ENCODE measurements at regions not wholly inside any gene's neighbourhood (a gene's known extent, or its start where the extent isn't known, plus 50 kb on each side); places are given as distances from the start of the nearest gene placed in this dataset.

DNA sequence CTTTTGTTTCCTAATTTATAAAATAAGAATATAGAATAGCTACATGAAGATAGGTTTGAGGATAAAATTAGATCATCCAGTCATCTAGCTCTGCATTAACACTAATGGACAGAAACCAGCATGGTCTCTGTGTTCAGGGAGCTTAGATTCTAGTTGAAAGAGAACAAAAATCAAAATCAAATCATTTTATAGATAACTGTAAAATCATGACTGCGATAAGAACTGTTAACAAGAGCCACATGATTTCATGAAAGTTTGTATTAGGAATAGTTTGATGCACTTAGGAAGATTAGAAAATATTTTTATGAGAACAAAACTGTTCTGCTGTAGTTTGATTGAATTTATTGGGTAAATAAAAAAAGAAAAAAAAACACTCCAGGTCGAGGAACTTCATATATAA is 1074.7 kb downstream of the MAT2B start:
- no peak for DNase-seq
- TF ChIP-seq, protein P1, sequence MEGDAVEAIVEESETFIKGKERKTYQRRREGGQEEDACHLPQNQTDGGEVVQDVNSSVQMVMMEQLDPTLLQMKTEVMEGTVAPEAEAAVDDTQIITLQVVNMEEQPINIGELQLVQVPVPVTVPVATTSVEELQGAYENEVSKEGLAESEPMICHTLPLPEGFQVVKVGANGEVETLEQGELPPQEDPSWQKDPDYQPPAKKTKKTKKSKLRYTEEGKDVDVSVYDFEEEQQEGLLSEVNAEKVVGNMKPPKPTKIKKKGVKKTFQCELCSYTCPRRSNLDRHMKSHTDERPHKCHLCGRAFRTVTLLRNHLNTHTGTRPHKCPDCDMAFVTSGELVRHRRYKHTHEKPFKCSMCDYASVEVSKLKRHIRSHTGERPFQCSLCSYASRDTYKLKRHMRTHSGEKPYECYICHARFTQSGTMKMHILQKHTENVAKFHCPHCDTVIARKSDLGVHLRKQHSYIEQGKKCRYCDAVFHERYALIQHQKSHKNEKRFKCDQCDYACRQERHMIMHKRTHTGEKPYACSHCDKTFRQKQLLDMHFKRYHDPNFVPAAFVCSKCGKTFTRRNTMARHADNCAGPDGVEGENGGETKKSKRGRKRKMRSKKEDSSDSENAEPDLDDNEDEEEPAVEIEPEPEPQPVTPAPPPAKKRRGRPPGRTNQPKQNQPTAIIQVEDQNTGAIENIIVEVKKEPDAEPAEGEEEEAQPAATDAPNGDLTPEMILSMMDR (IDR thresholded peaks at IDR 0.05) = no peak
- intact Hi-C loops (cut with DNase I; ENCODE audit: low total_unique reads) = no loop called here
- Histone ChIP-seq H3K4me3 (no peak overlapping the region), H3K9me3 (no peaks in the 10 kb centered on the region), H3K27me3 (no peaks in the 10 kb centered on the region), H3K4me1 (no peaks in the 10 kb centered on the region), H3K27ac (no peak overlapping the region), H3K36me3 (no peaks in the 10 kb centered on the region)

DNA sequence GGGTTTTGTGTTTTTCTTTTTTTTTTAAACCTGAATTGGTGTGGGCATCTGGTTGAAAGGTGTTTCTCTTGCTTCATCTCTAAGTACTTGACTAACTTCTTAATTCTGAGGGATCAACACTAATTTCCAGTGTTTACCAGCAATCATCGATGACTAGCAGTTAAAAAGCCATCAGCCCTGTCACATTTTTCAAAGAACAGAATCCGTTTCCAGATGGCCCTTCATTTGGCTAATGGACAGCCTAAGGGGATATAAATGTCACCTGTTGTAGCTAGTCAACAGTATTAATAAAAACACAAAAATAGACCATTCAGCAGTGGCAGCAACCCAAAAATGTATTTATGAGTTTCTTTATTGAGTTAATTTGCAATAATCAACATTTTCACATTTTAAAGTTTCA is 1076.5 kb downstream of the MAT2B start:
- intact Hi-C loops (cut with DNase I; ENCODE audit: low total_unique reads) = no loop called here
- H3K27me3 ChIP-seq = no peaks in the 10 kb centered on the region
- H3K27ac ChIP-seq = no peak overlapping the region
- TF ChIP-seq, protein P1 (IDR thresholded peaks at IDR 0.05) = no peak
- no peaks in the 10 kb centered on the region for H3K36me3 ChIP-seq
- no peak for DNase-seq
- H3K9me3 ChIP-seq = no peaks in the 10 kb centered on the region
- no peak overlapping the region for H3K4me3 ChIP-seq
- no peaks in the 10 kb centered on the region for H3K4me1 ChIP-seq

DNA sequence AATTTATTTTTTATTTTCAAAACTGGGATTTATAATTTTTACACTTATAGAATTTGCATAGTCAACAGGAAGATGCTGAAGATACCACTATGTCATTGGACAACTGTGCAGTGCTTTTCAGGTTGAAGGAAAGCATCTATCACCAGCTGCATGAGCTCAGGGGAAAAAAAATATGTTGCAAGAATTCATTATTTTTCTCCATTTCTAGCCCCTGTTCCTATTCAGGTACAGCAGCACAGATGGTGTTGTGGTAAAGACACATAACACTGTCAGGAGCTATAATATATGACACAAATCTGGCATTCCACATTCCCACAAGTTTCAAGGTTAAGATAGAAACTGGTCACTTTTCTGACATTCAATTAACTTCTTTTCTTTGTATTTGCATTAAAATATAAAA is 1088.6 kb downstream of the MAT2B start:
- TF ChIP-seq, protein P1 (IDR thresholded peaks at IDR 0.05) = no peak
- H3K4me1 ChIP-seq = no peaks in the 10 kb centered on the region
- H3K27ac ChIP-seq = no peak overlapping the region
- no peaks in the 10 kb centered on the region for H3K27me3 ChIP-seq
- H3K36me3 ChIP-seq = no peaks in the 10 kb centered on the region
- no peaks in the 10 kb centered on the region for H3K9me3 ChIP-seq
- no peak for DNase-seq
- no peak overlapping the region for H3K4me3 ChIP-seq
- intact Hi-C loops (cut with DNase I; ENCODE audit: low total_unique reads) = no loop called here

DNA sequence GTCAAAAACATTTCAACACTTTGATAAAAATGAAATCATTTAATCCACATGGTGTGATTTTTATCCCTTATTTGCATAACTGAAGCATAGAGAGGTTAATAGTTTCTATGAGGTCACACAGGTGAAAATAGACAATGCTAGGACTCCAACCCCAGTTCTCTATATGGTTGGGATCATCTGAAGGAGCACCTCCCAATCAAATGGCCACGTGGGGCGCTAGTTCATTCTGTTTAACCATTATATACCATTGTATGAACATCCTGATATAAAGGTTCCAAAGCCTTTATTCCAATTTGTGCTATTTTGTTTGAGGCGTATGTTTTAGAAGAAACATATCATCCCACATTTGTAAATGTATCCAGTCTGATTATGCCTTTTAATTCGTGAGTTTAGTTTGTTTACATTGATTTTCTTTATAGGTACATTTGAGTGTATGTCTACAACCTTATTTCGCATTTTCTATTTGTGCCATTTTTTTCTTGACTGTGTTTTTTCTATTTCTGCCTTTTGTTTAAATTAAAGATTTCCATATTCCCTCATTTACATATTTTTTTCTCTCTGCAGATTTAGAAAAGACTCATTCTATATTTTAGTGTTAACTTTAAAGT is 1092.0 kb downstream of the MAT2B start:
- intact Hi-C loops (cut with DNase I; ENCODE audit: low total_unique reads) = no loop called here
- Histone ChIP-seq H3K27me3 (no peaks in the 10 kb centered on the region), H3K4me3 (no peak overlapping the region), H3K36me3 (no peaks in the 10 kb centered on the region), H3K9me3 (no peaks in the 10 kb centered on the region), H3K4me1 (no peaks in the 10 kb centered on the region), H3K27ac (no peak overlapping the region)
- TF ChIP-seq, protein P1 (IDR thresholded peaks at IDR 0.05) = no peak
- no peak for DNase-seq

DNA sequence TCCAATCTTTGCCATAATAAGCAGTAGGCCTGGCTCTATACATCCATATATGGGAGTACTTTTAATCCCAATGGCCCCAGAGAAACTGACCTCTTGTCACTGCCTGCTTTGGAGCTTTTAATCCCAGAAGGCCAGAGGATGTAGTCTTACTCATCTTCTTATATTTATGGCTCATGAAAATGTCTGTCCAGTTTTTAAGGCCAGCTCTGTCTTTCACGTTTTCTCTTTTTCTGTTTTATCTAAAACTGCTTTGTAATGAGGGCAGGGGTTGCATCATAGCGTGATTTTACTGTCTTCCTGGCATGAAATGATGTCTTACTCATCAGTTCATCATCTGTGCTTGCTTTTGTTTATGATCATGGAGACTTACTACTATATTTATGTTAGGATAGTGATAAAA is 1094.9 kb downstream of the MAT2B start:
- intact Hi-C loops (cut with DNase I; ENCODE audit: low total_unique reads) = no loop called here
- Histone ChIP-seq H3K4me1 (no peaks in the 10 kb centered on the region), H3K36me3 (no peaks in the 10 kb centered on the region), H3K27me3 (no peaks in the 10 kb centered on the region), H3K9me3 (no peaks in the 10 kb centered on the region), H3K27ac (no peak overlapping the region), H3K4me3 (no peak overlapping the region)
- DNase-seq = no peak
- TF ChIP-seq, protein P1 (IDR thresholded peaks at IDR 0.05) = no peak

All from tibial artery (tissue), 4 donors.